NCI-H446 treated with DMSO at 0.1 percent for 48 hours (cell line): ENCODE measurements at regions not wholly inside any gene's neighbourhood (a gene's known extent, or its start where the extent isn't known, plus 50 kb on each side); places are given as distances from the start of the nearest gene placed in this dataset.

Experiments
- DNase-seq: peaks from one replicate; lab custom pipeline; 2025; lab: John Stamatoyannopoulos, UW

DNA sequence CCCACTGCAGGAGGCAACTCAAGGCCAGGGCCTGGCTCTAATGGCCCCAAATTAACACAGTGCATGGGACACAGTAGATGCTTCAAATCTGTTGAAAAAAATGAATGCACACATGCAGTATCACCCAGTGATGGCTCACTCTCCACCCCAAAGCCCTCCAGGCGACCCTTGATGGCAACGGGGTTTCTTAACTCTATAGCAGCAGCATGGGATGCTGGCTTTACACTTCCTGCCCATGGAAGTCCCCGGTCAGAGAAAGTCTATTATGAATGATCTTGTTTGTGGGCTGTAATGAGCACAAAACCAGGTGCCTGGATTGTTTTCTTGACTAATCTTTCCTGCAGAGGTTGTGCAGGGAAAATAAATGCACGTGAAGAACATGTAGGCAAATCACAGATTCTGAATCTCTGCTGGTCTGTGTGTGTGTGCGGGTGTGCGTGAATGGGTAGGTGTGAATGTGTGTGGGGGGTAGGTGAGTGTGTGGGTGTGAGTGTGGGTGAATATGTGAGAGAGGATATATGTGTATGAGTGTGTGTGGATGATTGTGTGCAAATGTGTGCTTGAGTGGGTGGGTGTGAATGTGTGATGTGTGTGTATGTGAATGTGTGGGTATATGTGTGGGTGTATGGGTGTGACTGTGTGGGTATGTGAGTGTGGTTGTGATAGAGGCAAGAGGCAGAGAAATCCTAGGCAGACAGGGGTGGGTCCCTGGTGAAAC is 60.1 kb upstream of the MLN start:
- DNase-seq, result no peak

DNA sequence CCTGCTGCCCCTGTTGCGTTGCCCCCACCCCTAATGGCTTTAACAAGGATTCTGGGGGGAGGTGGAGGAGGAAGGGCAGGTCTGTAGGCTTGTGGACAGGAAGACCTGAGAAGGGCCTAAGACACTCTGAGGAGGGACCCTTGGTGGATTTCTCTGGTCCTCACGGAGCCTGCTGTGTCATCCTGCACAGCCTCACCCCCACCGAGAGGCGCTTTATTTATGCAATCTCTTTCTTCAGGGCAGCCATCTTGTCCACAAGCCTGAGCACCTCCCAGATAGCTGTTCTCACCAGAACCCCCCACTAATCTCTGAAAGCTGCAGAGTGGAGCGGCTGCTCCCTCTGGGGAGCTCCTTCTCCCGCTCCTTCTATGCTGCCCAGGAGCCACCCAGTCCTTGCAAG is 59.3 kb upstream of the MLN start:
- no peak for DNase-seq

DNA sequence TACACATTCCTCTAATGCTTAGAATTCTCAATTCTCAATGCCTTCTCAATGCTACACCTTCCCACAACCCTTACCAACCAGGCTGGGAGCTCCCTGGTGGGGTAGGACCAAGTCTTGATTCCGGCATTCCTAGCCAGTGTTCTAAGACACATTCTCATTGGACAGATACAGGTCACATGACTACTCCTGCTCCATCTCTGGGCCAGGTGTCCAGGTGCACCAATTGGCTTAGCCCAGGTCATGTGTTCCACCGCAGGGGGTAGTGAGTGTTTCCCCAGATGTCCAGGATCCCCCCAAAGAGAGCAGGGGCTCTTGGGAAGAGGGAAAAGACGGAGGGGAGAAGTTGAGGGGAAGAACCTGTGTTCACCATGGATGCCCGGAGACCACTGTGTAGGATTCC is 58.7 kb upstream of the MLN start:
- DNase-seq, result no peak

DNA sequence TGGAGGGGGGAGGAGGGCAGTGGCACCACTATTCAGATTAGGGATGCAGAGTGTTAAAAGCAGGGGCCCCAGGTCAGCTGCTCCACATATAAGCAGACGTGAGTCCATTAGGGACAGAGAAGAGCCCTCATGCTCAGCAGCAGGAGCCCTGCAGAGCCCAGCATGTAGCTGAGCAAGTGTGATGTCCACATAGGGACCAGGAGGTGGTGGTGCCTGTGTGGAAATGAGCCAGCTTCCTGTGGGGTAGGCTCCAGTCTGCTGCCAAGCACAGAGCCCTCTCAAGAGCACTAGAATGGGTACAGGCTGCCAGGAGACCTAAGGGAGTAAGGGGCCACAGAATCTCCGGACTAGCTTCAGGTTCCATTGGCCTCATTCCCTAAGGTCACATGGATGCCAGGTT is 57.9 kb upstream of the MLN start:
- peak; percentile 32 for DNase-seq

DNA sequence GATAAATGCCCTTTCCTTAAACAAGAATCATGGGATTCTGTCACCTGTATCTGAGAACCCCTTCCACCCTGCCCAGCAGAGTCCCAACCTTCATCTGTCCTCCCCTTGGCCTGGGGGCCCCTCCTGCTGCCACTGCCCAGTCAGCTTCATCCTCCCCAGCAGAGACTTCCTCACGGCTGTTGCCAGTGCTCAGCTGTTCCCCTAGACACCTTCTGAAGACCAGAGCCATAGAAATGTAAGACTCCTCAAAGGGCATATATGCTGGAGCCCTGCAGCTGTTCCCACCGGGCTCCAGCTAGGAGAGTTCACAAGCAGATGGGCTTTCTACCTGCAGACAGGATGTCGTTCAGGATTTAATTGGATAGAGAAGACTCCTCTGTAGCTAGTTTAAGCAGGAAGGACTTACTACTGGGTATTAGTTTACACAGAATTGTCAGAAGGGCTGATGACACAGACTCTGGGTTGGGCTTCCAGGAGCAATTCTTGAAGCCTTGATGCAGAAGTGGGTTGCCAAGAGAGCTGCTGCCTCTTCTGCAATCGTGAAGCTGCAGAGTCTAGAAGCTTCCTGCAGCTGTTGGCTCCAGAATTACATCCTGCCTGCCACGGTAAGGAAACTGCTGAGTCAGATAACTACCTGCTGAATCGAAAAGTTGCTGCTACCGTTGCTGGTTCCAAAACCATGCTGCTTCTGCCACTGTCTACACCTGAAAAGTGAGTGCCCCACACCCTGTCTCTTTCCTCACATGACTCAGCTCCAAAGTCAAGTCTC is 57.1 kb upstream of the MLN start:
- DNase-seq, result no peak

DNA sequence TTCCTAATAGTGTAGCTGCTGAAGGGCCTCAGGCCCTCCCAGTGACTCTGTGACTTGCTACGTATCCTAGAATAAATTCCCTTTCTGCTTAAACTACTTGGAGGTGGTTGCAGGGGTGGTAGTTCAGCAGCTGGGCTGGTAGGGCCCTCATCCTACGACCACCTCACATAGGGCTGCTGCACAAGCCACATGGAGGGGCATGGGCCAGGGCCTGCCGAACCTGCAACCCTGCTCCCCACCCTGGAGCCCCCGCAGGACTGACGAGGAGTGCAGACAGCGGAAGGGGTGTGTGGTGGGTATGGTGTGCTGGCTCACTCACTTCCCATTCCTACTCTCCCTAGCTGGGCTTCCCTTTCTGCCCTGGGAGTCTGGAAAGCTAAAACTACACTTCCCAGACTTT is 56.2 kb upstream of the MLN start:
- no peak for DNase-seq

DNA sequence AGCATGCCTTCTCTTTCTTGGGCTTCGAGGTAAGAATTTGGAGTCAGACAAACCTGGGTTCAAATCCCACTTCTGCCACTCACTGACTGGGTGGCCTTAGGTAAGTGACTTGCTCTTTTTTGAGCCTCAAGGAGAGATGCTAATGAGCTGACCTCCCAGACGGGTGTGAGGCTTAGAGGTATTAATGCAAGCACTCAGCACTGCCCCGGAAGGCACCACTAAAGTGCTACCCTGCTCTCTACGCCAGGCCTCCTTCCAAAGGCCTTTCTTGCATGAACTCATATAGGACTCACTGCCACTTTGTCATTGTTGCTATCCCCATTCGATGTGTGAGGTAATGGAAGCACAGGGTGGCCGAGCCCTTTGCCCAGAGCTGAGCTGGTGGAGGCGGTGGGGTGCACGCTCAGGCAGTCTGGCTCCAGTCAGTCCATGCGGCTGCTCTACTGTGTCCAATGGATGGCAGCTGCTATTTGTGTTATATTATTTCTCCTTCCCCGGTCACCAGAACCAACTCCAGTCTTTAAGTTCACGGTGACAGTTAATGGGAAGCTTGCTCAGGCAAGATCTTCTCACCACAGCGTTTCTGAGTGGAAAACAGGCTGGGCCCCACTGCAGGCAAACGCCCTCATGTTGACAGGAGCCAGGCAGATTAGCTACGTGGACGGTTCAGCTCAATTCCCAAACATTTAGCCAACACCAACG is 55.2 kb upstream of the MLN start:
- no peak for DNase-seq

DNA sequence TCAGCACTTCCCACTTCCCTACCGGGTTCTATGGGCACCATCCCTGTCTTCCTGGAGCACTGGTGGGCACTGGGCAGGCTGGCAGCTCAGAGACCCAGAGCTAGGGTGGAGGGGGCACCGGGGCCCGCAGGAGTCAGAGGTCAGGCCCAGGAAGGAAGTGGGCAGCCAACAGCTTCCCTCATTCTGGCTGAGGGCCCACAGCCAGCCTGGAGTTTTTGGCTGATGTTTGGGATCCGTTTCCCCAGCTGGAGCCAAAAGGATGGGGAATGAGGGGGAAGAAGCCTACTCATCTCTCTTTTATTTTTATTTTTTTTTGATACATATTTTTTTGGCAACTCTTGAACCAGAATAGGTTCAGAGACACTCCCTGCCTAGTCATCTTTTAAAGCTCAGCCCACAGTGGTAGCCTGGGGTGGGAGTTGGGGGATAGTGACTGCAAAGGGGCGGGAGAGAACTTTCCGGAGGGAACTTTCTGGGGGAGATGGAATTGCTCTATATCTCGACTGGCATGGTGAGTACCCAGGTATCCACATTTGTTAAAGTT is 54.2 kb upstream of the MLN start:
- DNase-seq, result peak; percentile 25

DNA sequence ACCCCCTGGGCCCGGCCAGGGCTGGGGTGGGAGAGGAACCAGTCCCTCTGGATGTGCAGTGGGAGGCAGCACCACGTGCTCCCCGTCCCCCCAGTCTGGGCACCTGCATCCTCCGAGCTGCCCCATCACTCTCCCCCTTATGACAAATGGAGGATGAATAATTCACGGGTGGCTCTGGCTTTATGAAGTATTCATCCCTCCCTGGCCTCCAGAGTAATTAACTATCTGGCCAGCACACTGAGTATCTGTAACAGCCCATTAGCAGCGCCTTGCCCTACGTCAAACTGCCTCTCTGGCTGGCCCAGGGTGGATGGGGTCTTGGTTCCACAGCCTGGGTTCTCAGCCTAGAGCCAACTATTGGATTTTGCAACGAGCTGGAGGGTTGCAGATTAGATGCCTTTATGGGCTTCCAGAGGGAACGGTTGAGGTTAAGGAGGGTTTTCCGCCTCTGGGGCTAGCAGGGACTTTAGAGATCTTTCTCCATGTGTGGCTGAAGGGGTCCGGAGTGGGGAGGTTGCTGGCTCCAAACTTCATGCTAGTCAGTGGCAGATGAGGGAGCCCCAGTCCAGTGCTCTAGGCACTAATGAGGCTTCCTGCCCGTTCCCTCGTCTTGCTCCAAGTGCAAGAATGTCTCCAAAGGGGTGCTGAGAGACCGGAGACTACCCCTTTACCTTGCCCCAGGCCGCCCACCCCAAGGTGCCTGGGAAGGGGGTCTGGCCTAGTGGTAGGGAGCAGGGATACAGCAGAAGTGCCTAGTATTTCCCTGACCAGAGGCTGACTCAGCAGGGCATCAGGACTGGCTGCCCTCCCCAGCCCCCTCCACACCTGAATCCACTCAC is 53.5 kb upstream of the MLN start:
- peak; percentile 28 for DNase-seq

DNA sequence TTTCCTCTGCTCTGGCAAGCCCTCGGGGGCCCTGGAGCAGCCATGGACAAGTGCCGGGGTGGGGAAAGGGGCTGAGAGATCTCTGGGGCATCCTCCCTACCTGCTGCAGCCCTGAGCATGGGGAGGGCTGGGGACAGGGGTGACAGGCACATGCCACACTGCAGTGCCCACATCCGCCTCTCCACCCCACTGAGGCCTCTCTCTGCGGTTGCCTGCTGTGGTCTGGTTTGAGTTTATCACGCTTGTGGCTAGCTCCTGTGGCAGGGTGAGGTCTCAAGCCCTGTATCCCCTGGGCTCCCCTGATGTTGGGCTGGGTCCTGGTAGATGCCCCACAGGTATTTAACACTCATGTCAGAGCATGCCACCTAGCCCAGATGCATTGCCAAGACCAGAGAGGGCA is 52.9 kb upstream of the MLN start:
- no peak for DNase-seq

DNA sequence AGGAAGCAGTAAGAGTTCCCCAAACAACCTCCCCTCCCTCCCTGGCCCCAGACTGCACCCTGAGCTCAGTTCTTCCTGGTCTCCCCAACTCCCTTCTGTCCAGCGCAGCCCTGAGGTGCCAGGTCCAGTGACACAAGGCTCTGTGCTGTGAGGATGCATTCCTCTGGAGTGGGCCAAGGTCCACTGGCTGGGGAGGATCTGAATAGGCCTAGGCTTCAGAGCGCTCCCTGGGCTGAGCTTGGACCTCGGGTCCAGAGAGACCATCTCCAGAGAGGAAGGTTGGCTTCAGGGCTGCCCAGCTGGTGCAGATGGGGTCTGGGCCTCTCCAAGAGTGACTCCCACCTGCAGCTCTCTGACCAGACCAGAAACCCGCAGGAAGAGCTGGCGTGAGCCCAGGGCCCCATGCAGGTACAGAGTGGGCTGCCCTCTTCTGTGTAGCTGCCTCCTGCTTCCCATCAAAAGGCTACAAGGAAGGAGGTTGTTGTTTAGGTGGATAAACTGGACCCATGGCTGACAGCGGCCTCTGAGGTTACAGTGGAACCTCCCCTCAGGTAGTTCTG is 52.3 kb upstream of the MLN start:
- no peak for DNase-seq

DNA sequence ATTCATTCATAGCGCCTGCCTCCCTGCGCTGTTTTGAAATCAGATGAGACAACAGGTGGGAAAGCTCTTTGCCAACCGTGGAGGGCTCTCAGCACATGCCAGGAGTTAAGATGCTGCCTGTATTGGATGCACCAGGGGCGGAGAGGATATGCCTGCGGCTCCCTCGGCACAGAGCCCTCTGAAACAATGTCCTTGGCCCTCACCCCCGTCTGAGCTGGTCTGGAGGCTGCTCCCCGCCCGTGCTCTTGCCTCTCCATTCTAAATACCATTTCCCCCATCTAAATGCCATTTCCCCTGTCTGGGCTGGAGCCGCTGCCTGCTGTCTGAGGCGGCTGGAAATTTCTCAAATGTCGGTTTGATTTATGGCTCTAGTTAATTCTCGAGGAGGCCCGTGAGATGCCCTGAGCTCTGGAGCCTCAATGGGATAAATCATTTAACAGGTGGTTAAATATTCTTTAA is 50.8 kb upstream of the MLN start:
- peak; percentile 73 for DNase-seq

DNA sequence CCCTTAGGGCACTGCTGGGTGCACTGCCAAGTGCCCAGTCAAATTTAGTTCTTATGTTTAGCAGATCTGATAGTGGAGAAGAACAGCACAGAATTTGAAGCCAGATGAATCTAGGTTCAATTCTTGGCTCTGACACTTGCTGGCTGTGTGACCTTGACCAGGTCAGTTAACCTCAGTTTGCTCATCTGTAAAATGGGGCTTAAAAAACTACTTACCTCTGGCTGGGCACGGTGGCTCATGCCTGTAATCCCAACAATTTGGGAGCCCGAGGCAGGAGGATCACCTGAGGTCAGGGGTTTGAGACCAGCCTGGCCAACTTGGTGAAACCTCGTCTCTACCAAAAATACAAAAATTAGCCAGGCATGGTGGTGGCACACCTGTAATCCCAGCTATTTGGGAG is 49.9 kb upstream of the MLN start:
- no peak for DNase-seq
